ENCODE measurements at regions not wholly inside any gene's neighbourhood (a gene's known extent, or its start where the extent isn't known, plus 50 kb on each side); places are given as distances from the start of the nearest gene placed in this dataset.

DNA sequence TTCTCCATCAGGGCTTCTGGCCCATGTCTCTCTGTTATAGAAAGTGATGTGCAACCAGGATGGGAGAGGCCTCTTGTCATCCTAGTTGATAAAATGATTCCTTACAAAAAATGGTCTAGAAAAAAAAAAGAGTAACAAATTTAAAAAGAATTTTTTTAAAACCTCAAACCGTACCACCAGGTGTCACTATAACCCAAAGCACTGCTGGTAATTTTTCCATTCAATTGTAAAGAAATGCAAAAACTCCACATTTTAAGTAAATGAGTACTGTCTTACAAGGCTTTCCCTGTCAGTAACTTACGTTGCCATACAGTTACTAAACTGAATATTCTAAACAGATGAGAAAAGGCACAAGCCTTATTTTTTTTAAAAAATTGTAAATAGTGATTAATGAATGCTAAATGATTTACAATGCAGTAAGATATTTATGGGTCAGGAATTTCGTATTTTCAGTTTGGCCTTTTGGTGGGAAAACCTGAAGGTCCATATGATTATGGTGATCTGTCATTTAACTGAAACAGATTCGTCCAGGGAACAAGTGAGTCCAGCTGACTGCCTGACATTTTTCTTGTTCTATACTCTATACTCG is 95.4 kb downstream of the OGFRL1 start:
- Histone ChIP-seq H3K27me3 (no peaks in the 10 kb centered on the region), H3K4me1 (peaks cover 0 to 31% (median 10%) of the 10 kb centered on the region in 4 donors)

GRCh38 chr6:71385111-71385822 is 96.7 kb downstream of the OGFRL1 start:
- Histone ChIP-seq H3K27ac (peak overlapping the region in 1 of 3 donors; percentile 4), H3K9me3 (no peaks in the 10 kb centered on the region), H3K4me3 (no peak overlapping the region), H3K4me1 (peaks cover 0 to 33% (median 12%) of the 10 kb centered on the region in 4 donors), H3K36me3 (peaks cover 0 to 6% (median 0%) of the 10 kb centered on the region in 4 donors), H3K27me3 (no peaks in the 10 kb centered on the region)
- WGBS (ENCODE audit: insufficient coverage, low coverage, low lambda C conversion rate, missing lambda C conversion rate): 55% methylated on average over 1 of the region's 1 CpG
- TF ChIP-seq CTCF (IDR thresholded peaks at IDR 0.05) (no peak), POLR2A (IDR thresholded peaks at IDR 0.05) (no peak)
- ATAC-seq: peak; percentile 61 to 80 (median 69)
- no peak for DNase-seq
- intact Hi-C loops (cut with DNase I): loop anchor here in 1 of 2 donors (10.0 kb wide), 1 partner anchor 120 kb away; no protein-coding TSS in a partner anchor

More for the DNA sequence above, 95.4 kb downstream of the OGFRL1 start:
- Histone ChIP-seq H3K4me3 (no peak overlapping the region), H3K36me3 (peaks cover 0 to 6% (median 0%) of the 10 kb centered on the region in 4 donors), H3K9me3 (no peaks in the 10 kb centered on the region), H3K27ac (no peak overlapping the region)
- no peak for TF ChIP-seq POLR2A (IDR thresholded peaks at IDR 0.05)
- peak; percentile 63 to 68 (median 65) for TF ChIP-seq CTCF (IDR thresholded peaks at IDR 0.05)
- WGBS (ENCODE audit: insufficient coverage, low coverage, low lambda C conversion rate, missing lambda C conversion rate): 28% methylated on average over 5 of the region's 5 CpGs
- DNase-seq (no peak), ATAC-seq (peak; percentile 27 to 61 (median 60))
- intact Hi-C loops (cut with DNase I): loop anchor here in 1 of 2 donors (10.0 kb wide), 1 partner anchor 121 kb away; no protein-coding TSS in a partner anchor

DNA sequence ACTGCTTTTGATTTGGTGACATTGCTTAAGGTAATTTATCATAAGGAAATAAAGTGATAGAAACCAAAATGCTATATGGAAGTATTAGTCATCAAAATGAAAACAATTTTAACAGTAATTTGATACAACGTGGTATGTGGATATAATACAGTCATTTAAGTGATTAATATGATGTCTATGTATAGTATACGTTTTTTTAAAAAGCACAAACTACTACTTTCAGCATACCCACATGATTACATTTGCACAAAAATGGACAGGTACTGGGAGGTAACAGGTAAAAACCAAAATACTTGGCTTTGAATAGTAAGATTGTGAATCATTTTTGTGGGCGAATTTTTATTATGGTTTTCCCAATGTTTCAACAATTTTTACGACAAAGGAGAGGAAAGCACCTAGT is 97.6 kb downstream of the OGFRL1 start:
- WGBS (ENCODE audit: insufficient coverage, low coverage, low lambda C conversion rate, missing lambda C conversion rate): 67% methylated on average over 4 of the region's 4 CpGs
- Histone ChIP-seq H3K36me3 (peaks cover 0 to 6% (median 0%) of the 10 kb centered on the region in 4 donors), H3K27me3 (no peaks in the 10 kb centered on the region), H3K4me3 (no peak overlapping the region), H3K9me3 (no peaks in the 10 kb centered on the region), H3K4me1 (peaks cover 0 to 36% (median 12%) of the 10 kb centered on the region in 4 donors), H3K27ac (no peak overlapping the region)
- DNase-seq (no peak), ATAC-seq (no peak)
- intact Hi-C loops (cut with DNase I): loop anchor here in 1 of 2 donors (10.0 kb wide), 1 partner anchor 119 kb away; no protein-coding TSS in a partner anchor
- TF ChIP-seq CTCF (IDR thresholded peaks at IDR 0.05) (no peak), POLR2A (IDR thresholded peaks at IDR 0.05) (no peak)

GRCh38 chr6:71387179-71387578 is 98.6 kb downstream of the OGFRL1 start:
- no peak overlapping the region for H3K4me3 ChIP-seq
- H3K27me3 ChIP-seq: no peaks in the 10 kb centered on the region
- no peak for DNase-seq
- H3K27ac ChIP-seq: peak overlapping the region in 1 of 3 donors; percentile 6
- H3K4me1 ChIP-seq: peaks cover 0 to 36% (median 12%) of the 10 kb centered on the region in 4 donors
- intact Hi-C loops (cut with DNase I): loop anchor here in 1 of 2 donors (10.0 kb wide), 1 partner anchor 118 kb away; no protein-coding TSS in a partner anchor
- no peaks in the 10 kb centered on the region for H3K9me3 ChIP-seq
- ATAC-seq: peak in 2 of 4 donors; percentile 53 to 54
- H3K36me3 ChIP-seq: peaks cover 0 to 6% (median 0%) of the 10 kb centered on the region in 4 donors
- TF ChIP-seq CTCF (IDR thresholded peaks at IDR 0.05): no peak
- no peak for TF ChIP-seq POLR2A (IDR thresholded peaks at IDR 0.05)
